GM19035 (cell line): ENCODE measurements at regions not wholly inside any gene's neighbourhood (a gene's known extent, or its start where the extent isn't known, plus 50 kb on each side); places are given as distances from the start of the nearest gene placed in this dataset.
"Not testable (repeated sequence)": the region's sequence is repeated elsewhere in the genome, so short reads cannot be mapped to it uniquely, and the experiment has no call there.

Source experiments
- ATAC-seq: cut with Tn5 transposase; IDR thresholded peaks from one replicate; pipeline ENCODE4 v1.9.1; 2021; ENCODE audit not compliant: unreplicated experiment

DNA sequence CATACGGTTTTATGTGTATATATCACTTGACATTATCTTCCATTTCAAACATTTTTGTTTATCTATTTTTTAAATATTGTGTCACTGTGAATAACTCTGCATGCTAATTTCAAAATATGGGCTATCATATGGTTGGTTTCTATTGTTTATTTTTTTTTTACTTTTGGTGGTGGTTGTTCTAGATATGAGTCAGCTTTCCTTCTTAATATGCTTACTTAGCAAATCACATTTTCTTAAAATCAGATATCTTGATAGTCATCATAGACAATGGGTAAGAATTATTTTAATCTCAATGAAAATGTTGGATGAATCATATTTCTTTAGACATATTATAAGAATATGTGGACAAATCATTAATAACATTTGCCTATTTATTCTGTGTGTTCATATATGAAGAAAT lies 881.5 kb downstream of the BRINP3 start:
- ATAC-seq: no peak

DNA sequence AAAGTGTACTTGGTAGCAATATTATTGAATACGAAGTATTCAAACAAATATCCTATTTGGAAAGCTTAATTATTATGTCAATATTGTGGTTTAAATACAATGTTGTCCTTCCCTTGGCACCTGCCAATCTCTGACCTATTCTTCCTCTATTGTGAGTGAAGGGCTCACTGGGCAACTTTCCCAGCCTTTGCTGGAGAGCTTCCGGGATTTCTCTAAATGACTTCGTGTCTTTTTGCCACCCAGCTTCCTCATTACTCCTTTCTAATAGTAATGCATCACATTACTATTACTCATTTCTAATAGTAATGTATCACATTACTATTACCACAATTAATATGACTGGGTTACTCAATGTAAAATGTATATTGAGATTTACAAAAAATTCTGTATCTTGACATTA lies 880.6 kb downstream of the BRINP3 start:
- ATAC-seq: no peak

DNA sequence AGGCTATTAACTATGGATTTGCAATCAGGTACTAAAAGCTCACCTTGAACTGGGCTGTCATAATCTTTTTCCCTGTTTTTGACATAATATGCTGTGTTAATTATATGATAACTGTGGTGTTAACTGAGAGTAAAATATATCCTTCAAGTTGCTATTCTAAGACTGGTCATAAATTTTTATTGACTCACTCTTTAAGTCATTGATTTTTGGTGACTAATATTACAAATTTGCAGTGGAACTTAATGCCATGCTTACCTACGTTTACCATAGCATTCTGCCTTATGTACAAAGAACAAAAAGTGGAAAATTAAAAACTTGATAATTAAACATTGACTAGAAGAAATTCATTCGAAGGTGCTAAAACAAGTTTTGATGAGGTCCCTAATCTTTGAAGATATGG lies 872.4 kb downstream of the BRINP3 start:
- ATAC-seq: no peak

DNA sequence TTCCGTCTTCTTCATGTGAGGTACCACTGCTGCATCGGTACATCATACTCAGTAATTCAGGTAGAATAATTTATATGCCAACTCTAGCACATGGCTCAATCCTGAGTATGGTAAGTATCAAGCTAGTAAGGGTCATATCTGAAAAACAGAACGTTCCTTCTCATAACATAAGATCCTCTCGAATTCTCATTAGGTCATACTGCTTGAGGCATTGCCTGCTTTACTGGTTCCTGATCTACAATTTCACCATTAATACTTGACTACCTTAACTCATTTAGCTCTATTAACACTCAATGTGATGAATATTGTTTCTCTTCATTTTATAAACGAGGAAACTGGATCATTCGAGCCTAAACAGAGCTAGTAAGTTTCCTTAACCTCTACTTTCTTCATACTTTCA lies 871.6 kb downstream of the BRINP3 start:
- no peak for ATAC-seq

DNA sequence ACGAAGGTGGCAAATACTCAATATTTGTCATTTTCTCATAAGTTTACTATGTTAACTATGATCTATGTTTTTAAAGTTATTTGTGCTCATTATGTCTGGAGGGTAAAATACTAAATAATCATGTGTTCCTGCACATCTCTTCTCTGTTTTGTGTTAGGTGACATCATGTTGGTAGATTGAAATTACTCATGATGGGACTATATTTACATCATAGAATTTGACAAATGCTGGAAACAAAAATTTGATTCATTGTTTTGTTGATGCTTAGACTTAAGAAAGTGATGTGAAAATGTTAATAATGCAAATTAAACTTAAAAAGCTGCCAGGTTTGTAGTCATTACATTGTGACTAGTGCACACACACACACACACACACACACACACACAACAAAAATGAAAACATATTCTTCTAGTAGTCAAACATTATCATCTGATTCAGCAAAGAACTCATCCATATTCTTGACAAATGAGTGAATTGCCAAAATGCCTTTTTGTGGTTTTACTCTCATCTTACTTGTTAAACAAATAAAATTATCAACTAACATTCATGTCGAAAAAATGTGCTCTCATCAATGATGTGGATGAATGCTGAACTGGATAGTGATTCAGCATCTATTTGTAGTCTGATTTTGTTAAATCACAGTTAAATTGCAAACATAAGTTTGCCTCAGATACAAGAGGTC lies 870.7 kb downstream of the BRINP3 start:
- ATAC-seq: no peak

DNA sequence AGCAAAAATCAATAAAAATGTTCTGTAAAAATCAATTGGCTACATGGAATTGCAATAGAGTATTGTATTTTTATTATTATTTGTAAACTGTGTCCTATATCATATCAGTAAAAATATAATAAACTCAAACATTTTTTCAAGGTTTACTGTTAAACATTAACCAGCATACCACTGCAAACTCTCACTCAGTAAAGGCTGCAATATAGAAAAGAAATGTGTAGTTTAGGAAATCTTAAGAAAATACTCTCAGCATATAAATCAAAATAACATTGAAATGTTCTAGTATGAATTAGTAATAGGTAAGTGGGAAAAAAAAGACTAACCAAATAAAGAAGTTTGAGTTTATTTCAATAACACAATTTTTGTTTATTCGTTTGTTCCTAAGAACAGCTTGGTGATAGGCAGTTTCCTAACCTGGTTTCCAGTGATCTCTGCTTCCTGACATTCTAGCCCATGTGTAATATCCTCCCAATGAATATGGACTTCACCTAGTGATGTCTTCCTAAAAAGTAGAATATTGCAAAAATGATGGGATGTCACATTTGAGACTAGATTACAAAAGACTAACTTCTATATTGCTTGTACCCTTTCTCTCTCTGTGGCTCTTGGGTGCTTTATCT lies 870.1 kb downstream of the BRINP3 start:
- no peak for ATAC-seq

DNA sequence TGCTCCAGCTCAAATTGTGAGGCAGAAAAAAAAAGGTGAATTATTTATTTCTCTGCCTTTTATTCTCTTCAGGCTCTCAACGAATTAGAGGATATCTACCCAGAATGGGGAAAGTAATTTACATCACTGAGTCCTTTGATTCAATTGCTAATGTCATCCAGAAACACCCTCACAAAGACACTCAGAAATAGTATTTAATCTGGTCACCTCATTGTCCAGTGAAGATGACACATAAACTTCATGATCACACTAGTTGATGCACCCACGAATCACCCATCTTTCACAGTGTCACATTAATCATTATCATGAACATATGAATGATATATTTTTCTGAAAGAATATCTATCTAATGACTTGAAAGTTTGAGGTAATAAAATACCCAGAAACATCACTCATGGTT lies 868.5 kb downstream of the BRINP3 start:
- no peak for ATAC-seq

DNA sequence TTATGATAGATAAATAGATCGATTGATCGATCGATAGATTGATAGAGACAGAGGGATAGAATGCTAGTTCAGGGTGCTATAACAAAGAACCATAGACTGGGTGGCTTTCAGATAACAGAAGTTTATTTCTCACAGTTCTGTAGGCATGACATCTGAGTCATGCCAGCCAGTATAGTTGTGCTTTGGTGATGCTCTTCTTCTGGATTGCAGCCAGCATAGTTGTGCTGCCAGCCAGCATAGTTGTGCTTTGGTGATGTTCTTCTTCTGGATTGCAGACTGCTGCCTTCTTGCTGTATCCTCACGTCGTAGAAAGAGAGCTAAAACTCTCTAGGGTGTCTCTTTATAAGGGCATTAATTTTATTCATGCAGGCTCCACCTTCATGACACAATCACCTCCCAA lies 860.8 kb downstream of the BRINP3 start:
- ATAC-seq: no peak

DNA sequence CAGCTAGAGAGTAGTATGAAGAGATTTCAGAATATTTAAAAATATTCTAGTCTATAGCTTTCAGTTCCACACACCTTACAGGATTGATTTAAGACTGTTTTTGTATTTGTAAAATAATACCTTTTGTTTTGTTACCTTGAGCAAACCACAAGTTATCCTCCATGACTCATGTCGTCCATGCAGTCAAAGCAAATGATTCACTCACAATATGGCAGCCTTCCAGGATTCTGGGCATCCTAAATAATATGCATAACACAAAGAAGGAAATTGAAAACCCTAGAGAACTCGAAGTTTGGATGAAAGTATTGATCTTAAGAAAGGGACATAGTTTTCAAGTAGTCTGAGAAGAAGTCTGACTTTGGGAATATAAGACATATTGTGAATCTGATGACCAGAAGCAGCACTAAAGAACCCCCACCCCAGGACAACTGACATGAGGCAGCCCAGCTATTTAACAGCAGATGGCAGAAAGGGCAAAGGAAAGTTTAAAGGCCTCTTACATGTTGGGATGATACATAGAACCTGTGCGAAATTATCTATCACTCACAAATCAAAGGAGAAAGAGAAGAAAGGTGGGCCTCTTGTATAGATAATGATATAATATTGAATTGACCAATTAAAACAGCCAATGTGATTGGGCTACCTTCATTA lies 857.9 kb downstream of the BRINP3 start:
- no peak for ATAC-seq

DNA sequence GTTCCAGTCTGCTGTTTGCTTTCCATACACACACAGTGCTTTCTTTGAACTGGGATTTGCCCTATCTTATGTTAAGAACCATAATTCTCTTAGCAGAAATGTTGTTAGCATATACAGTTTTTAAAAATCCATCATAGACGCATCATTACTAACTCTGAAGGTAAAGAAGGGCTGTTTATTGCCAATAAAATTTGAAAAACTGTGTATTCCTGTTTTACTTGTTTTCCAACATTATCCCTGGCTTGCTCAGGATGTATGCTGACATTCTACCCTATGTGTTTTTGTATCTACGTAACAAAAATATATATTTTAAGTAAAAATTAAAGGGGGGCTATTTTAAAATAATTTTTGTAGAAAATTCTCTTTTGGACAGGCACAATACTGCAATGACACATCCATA lies 857.2 kb downstream of the BRINP3 start:
- ATAC-seq: no peak

DNA sequence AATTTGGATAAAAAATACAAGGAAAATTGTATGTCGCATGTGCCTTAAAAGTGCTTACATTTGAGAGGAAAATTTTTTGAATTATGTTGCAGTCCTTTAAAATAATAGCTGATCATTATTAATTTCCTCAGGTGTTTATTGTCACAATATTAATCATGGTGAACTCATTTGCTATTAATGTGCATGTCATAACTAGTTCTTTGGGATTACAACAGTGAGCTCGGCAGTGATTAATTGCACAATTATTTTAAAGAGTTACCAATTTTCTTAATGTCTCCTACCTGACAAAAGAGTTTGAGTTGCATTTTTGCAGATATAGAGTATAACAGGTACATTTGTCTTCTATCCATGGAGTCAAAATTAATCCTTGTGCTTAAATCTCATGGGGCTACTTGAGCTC lies 854.3 kb downstream of the BRINP3 start:
- ATAC-seq: no peak

DNA sequence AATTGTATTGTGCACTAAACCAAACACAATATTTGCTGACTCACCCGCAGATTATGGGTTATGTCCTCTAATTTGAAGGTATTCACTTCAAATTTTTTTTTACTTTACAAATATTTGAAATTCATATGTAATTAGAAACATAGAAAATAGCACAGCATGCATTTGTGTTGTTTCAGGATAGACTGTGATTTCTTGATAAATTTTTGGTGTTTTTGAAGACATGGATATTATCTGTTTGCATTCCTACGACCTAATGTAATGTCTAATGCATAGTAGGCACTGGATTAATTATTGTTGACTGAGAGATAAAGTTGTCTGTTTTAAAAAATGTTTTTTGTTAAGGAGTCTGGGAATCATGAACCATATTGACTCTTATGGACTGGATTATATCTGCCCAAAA lies 850.2 kb downstream of the BRINP3 start:
- no peak for ATAC-seq

DNA sequence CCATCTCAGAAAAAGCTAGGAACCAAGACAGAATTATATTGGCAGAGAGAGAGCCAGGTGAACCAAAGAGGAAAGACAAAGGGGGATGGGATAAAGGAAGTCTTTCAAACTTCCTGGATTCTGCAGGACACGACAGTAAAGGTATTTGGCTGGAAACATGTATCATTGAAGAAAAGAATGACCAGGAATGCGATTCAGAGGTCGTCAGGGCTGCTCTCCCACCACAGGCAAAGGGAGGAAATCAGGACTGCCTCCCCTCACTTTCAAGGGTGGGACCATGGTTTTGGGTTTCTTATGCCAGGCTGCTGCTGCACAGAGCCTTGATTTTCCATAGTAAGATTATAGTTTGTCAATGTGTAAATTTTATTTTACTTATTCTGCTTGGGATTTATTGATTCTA lies 848.8 kb downstream of the BRINP3 start:
- ATAC-seq: no peak

DNA sequence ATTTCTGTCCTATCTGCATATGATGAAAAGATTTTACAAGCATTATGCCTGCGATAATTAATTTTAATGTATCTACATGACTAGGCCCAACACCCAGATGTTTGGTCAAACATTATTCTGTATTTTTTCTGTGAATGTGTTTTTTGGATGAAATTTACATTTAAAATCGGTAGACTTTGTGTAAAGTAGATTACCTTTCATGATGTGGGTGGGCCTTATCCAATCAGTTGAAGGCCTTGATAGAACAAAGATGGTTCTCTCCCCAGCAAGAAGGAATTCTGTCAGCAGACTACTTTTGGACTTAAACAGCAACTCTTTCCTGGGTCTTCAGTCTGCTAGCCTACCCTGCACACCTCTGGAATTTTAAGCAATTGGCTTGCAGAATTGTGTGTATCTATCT lies 844.0 kb downstream of the BRINP3 start:
- no peak for ATAC-seq

DNA sequence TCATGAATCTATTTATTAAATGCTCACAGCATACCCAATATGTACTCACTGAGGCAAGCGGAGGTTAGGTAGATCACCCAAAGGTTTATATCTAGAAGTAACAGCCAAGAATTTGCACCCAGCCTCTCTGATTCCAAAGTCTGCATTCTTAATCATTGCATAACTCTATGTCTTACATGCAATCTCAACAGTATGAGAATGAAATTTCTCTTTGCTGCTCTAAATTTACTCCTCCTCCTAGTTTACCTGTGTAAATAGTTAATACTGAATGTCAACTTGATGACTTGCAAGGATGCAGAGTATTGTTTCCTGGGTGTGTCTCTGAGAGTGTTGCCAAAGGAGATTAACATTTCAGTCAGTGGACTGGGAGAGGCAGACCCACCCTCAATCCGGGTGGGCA lies 840.6 kb downstream of the BRINP3 start:
- no peak for ATAC-seq

DNA sequence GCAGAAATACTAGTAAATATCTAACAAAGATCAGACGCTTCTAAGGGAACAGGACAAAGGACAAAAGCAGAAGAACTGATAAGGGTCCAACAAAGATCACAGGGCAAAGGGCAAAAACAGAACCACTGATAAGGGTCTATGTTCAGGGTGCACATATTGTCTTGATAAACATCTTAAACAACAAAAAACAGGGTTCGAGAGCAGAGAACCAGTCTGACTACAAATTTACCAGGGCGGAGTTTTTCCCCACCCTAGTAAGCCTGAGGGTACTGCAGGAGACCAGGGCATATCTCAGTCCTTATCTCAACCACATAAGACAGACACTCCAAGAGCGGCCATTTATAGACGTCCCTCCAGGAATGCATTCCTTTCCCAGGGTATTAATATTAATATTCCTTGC lies 833.5 kb downstream of the BRINP3 start:
- ATAC-seq: not testable (repeated sequence)

DNA sequence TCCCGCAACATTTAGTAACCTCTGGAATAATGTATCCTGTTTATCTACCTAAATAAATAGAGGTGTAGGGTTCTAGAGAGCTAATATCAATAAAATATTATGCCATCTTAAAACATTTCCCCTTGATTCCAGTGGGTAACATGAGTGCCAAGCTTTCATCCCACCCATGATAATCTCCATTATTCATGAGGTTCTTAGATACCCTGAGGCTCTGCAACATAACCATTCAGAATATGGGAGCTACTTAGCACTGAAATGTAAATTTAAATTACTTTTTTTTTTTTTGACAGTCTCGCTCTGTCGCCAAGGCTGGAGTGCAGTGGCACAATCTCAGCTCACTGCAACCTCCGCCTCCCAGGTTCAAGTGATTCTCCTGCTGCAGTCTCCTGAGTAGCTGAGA lies 832.7 kb downstream of the BRINP3 start:
- ATAC-seq: no peak

DNA sequence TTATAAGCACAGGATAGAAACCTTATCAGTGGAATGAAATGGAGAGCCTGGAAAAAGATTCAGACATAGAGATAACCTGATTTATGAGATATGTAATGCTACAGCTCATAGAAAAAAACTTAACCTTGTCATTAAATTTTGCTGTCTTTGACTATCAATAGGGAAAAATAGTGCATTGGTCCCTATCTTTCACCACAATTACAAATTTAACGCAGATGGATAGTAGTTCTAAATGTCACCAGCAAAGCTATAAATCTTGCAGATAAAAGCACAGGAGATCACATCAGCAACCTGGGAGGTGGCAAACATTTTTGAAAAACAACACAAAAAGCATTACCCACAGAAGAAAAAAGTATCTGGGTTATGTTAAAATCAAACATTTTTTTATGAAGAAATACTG lies 831.6 kb downstream of the BRINP3 start:
- ATAC-seq: no peak

DNA sequence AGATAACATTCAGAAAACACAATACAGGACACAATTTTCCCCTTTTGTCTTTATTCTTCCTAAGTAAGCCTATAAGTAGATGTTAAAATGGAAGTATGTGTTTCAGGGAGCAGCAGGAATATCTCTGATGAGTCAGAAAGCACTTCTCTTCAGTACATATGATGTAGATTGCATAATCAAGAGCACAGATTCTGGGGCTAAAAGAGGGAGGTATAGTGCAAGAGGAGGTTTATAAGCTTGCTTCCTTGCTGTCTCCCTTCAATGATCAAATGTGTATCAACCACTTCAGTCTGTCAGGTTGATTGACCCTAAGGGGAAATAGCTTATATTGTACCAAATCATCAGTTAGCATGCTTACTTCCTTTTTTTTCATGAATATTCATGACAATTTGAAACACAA lies 822.8 kb downstream of the BRINP3 start:
- ATAC-seq: no peak

DNA sequence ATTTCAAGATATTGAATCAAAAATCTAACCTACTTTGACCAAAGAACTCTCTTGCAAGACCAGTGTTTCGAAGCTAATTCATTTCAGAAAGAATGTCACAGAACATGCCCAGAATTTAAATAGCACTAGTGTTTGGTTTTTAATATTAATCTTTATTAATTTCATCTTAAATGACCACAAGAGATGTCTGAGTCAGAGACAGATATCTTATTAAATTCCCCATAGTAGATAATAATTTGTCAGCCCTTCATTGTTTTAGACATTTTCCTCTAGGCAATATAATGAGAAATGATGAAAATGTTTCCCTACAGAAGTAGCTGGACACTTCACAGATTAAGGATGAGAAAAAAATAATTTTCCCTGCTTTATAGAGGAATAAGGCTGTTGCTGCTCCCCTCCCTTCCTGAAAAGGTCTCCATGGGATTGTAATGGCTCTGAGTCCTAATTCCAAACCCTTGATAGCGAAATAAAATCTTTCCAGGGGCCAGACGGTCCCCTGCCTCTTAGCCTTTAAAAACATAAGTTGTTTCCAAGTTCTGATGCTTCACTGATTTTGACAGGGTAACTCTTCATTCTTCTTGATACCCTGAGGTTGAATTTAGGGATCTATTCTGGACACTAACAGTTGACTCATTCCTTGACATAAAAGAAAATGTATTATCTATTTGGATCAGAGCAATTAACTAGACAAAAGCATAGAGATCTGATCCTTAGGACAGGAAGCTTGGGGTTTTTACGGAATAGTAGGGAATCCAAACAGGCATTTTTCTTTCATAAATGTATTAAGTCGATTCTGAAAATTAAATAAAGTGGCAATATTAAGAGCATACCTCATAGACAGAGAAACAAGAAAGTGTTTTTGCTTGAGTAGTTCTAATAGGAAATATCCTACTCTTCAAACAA lies 820.8 kb downstream of the BRINP3 start:
- ATAC-seq: no peak

DNA sequence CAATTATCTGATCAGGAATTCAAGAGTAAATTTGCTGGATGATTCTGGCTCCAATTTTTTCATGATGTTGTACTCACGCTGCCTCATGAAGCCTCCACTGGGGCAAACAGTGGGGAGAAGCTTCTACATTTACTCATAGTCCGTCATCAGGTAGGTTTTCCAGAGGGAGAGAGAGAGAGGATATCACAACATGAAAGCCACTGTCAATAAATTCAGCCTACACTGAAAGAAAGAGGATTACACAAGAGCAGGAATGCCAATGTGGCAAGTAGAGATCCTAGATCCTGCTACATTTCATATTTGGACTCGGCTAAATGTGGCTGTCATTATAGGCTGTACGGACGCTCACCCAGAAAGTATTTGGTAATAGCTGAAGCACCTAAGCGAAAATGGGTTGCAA lies 819.9 kb downstream of the BRINP3 start:
- no peak for ATAC-seq

DNA sequence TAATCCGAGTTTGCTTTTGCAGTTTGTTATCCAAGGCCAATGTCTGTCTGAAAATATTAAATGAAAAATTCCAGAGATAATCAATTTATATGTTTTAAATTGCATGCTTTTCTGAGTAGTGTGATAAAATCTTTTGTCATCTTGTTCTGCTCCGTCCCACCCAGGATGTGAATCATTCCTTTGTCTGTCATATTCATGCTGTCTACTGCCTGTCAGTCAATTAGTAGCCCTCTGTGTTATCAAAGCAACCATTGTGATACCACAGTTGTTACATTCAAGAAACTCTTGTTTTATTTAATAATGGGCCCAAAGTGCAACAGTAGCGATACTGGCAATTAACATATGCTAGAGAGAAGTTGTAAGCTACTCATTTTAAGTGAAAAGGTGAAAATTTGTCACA lies 819.3 kb downstream of the BRINP3 start:
- no peak for ATAC-seq
